HFF-Myc (cell line): ENCODE measurements at regions not wholly inside any gene's neighbourhood (a gene's known extent, or its start where the extent isn't known, plus 50 kb on each side); places are given as distances from the start of the nearest gene placed in this dataset.
A peak's percentile ranks its signal among the peaks of the same experiment; 100 is the strongest.

Experiments used
- DNase-seq: peaks from one replicate; pipeline ENCODE4 v3.0.0-alpha.2; 2011; ENCODE audit warnings: low read depth; ENCODE audit errors: extremely low read depth
- H3K4me3 ChIP-seq: replicated peaks from 2 replicates; pipeline ENCODE4 v1.5.1; 2011; ENCODE audit warnings: low read depth, mild to moderate bottlenecking, control low read depth, low read length
- TF ChIP-seq, protein P1 (sequence below): IDR thresholded peaks from 2 replicates; pipeline ENCODE4 v1.5.1; 2012; ENCODE audit warnings: mild to moderate bottlenecking, low read depth, low read length, control low read depth; ENCODE audit errors: missing control alignments

DNA sequence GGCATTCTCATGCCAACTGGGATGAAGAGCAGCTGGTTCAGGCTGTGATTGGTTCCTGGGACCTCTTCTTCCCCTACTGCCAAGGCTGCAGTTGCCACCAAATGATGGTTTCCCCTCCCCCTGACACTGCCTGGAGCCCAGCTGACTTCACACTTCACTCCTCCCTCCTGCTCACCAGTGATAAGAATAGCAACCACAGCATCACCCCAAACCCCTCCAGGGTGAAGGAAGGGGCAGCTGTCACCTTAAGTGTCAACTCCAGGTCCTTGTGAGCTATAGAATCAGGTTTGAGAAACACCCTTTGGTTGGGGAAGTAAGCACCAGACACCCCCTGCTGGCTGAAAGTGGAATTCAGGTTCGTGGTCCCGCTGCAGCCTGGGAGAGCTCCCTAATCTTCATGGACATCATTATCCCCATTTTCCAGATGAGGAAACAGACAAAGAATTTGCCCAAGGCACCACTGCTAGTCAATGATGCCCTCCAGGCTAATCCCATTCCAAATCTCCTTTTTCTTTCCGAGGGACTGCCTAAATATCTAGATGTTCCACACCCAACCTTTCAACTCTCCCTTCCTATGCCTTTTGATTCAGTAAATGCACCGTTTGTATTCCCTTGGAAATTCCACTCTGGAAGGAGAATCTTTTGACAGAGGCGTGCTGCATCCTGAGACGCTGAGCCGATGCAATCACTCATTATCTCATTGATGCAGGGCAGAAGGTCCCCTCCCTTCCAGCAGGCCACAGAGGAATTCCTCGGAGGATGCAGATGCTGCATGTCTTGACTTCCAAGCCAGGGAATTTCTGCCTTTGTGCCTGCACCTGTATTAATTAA lies 50.6 kb upstream of the UQCRFS1 start:
- DNase-seq, result peak; percentile 7
- TF ChIP-seq, protein P1, sequence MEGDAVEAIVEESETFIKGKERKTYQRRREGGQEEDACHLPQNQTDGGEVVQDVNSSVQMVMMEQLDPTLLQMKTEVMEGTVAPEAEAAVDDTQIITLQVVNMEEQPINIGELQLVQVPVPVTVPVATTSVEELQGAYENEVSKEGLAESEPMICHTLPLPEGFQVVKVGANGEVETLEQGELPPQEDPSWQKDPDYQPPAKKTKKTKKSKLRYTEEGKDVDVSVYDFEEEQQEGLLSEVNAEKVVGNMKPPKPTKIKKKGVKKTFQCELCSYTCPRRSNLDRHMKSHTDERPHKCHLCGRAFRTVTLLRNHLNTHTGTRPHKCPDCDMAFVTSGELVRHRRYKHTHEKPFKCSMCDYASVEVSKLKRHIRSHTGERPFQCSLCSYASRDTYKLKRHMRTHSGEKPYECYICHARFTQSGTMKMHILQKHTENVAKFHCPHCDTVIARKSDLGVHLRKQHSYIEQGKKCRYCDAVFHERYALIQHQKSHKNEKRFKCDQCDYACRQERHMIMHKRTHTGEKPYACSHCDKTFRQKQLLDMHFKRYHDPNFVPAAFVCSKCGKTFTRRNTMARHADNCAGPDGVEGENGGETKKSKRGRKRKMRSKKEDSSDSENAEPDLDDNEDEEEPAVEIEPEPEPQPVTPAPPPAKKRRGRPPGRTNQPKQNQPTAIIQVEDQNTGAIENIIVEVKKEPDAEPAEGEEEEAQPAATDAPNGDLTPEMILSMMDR, result peak; percentile 77
- no peak overlapping the region for H3K4me3 ChIP-seq

DNA sequence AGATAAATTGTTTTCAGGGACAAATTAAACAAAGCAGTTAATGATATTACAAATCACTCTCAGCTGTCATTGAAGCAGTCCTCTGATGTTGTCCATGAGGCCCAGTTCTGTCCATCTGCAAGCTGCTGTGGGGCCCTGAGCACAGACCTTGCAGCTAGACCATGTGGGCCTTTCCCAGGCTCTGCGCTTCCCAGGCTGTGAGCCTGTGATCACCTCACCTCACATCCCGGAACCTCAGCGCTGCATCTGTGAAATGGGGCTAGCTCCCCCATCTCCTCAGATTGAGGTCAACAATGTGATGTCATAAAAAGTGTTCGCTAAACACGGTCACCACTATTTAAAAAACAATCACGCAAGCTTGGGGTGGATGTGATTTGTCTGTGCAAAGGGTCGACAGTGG lies 51.9 kb upstream of the UQCRFS1 start:
- DNase-seq, result no peak
- no peak overlapping the region for H3K4me3 ChIP-seq
- TF ChIP-seq, protein P1, result no peak

DNA sequence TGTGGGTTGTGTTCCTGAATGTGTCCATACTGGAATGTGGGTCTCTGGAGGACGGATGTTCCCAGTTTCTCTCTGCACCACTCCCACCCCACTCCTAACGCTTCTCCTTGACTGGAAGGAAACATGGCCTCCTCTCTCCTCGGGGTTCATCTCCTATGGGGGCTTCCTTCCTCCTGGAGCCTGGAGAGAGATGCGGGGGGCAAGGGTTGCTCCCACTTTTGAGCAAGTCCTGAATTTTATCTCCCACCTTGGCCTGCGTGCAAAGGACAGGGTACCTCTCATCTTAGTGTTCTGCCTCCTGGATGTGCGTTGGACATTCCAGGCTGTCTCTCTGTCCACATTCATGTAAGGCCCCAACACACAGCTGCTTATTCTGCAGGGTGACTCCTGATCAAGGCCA lies 52.5 kb upstream of the UQCRFS1 start:
- H3K4me3 ChIP-seq, result no peak overlapping the region
- TF ChIP-seq, protein P1, result no peak
- no peak for DNase-seq

DNA sequence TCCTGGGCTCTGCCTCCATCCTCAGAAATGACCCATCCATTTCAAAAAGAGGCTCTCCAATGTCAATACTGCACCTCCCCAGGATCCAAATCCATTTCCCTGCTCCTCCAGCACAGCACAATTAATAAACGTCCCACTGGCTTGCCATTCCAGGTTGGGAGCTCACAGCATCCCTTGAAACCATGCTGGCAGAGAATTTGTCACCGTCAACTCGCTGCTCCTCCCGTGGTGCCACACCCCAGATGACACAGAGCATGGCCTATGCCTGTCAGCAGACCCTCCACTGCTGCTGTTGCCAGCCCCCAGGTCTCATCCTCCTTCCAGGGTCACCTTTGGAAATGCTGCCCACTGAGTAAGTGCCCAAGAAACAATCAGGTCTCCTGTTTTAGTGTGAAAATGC lies 53.0 kb upstream of the UQCRFS1 start:
- TF ChIP-seq, protein P1, result no peak

DNA sequence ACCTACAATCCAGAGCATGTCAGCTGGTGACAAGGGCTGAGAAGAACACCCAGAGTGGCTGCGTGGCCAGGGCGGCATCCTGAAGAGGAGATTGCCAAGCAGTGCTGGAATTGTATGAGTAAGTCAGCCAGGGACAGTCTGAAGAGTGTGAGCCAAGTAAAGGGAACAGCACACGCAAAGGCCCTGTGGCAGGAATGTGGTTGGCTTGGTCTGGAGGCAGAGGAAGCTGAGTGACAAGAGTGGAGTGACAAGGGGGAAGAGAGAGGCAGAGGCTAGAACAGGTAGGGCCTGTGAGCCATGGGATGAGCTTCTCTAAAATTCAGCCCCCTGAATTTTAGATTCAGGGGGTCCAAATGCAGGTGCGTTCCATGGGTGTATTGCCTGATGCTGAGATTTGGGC lies 53.7 kb upstream of the UQCRFS1 start:
- no peak for DNase-seq
- no peak overlapping the region for H3K4me3 ChIP-seq
- TF ChIP-seq, protein P1, result no peak

More for the DNA sequence above, 53.0 kb upstream of the UQCRFS1 start:
- DNase-seq, result no peak
- no peak overlapping the region for H3K4me3 ChIP-seq

DNA sequence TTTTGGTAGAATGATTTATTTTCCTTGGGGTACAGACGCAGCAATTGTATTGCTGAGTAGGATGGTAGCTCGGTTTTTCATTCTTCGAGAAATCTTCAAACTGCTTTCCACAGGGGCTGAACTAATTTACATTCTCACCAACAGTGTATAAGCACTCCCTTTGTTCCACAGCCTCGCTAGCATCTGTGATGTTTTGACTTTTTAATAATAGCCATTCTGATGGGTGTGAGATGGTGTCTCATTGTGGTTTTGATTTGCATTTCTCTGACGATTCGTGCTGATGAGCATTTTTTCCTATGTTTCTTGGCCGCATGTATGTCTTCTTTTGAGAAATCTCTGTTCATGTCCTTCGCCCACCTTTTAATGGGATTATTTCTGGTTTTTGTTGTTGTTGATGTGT lies 54.8 kb upstream of the UQCRFS1 start:
- no peak for DNase-seq
- H3K4me3 ChIP-seq, result no peak overlapping the region
- TF ChIP-seq, protein P1, result no peak
